NT2/D1 (cell line): ENCODE measurements at regions not wholly inside any gene's neighbourhood (a gene's known extent, or its start where the extent isn't known, plus 50 kb on each side); places are given as distances from the start of the nearest gene placed in this dataset.
"Not testable (repeated sequence)": the region's sequence is repeated elsewhere in the genome, so short reads cannot be mapped to it uniquely, and the experiment has no call there.

ENCODE experiments used
- DNase-seq: peaks from one replicate; pipeline ENCODE4 v3.0.0-alpha.2; 2011; ENCODE audit warnings: low read depth, low spot score
- H3K27me3 ChIP-seq: 2 replicates; pipeline ENCODE4 v1.6.0; 2011; ENCODE audit warnings: mild to moderate bottlenecking; ENCODE audit not compliant: insufficient read length, insufficient read depth
- H3K36me3 ChIP-seq: 2 replicates; pipeline ENCODE4 v1.6.1; 2011; ENCODE audit warnings: mild to moderate bottlenecking, low read length, mixed read lengths; ENCODE audit not compliant: insufficient read depth, insufficient read length
- H3K4me1 ChIP-seq: 2 replicates; pipeline ENCODE4 v1.5.1; 2011; ENCODE audit not compliant: insufficient read depth, insufficient read length
- H3K4me3 ChIP-seq: 2 replicates; pipeline ENCODE4 v1.5.1; 2011; ENCODE audit warnings: low read depth; ENCODE audit not compliant: insufficient read length
- H3K9ac ChIP-seq: 2 replicates; pipeline ENCODE4 v1.6.0; 2011; ENCODE audit warnings: low read depth; ENCODE audit not compliant: insufficient read length
- H3K9me3 ChIP-seq: 2 replicates; pipeline ENCODE4 v1.5.1; 2011; ENCODE audit warnings: mild to moderate bottlenecking, low read length; ENCODE audit not compliant: insufficient read depth
- SUZ12 ChIP-seq: IDR thresholded peaks from 2 replicates; pipeline ENCODE4 v1.6.1; 2011; ENCODE audit not compliant: insufficient read length, insufficient read depth; ENCODE audit errors: extremely low read depth
- YY1 ChIP-seq: IDR thresholded peaks from 2 replicates; pipeline ENCODE4 v1.6.1; 2011; ENCODE audit not compliant: insufficient read length, insufficient read depth
- ZNF274 ChIP-seq: IDR thresholded peaks from 2 replicates; pipeline ENCODE4 v1.6.1; 2011; ENCODE audit warnings: mild to moderate bottlenecking, low read depth, low read length

GRCh38 chr18:14997357-14997756 lies 249.4 kb downstream of the ANKRD30B start:
- no peaks in the 10 kb centered on the region for H3K27me3 ChIP-seq
- no peaks in the 10 kb centered on the region for H3K4me1 ChIP-seq
- no peaks in the 10 kb centered on the region for H3K9me3 ChIP-seq
- TF ChIP-seq ZNF274 = no peak
- TF ChIP-seq YY1 = no peak
- TF ChIP-seq SUZ12 = no peak
- H3K9ac ChIP-seq = no peak overlapping the region
- no peak overlapping the region for H3K4me3 ChIP-seq
- no peak for DNase-seq
- no peaks in the 10 kb centered on the region for H3K36me3 ChIP-seq

- DNase-seq, H3K9ac ChIP-seq, H3K4me3 ChIP-seq, H3K27me3 ChIP-seq, H3K9me3 ChIP-seq, H3K4me1 ChIP-seq, H3K36me3 ChIP-seq: not testable (repeated sequence)
Observed at GRCh38 chr18:14997899-14998298, 249.9 kb downstream of the ANKRD30B start.

- not testable (repeated sequence) for H3K4me1 ChIP-seq, H3K36me3 ChIP-seq, DNase-seq, H3K27me3 ChIP-seq, H3K4me3 ChIP-seq, H3K9me3 ChIP-seq, H3K9ac ChIP-seq
Observed at GRCh38 chr18:14998360-14999042, 250.5 kb downstream of the ANKRD30B start.

- H3K27me3 ChIP-seq = no peaks in the 10 kb centered on the region
- TF ChIP-seq YY1 (no peak), ZNF274 (no peak), SUZ12 (no peak)
- H3K9ac ChIP-seq = no peak overlapping the region
- no peaks in the 10 kb centered on the region for H3K9me3 ChIP-seq
- H3K36me3 ChIP-seq = no peaks in the 10 kb centered on the region
- no peaks in the 10 kb centered on the region for H3K4me1 ChIP-seq
- no peak overlapping the region for H3K4me3 ChIP-seq
- no peak for DNase-seq
Observed at GRCh38 chr18:14999085-14999975, 251.4 kb downstream of the ANKRD30B start.

- not testable (repeated sequence) for H3K36me3 ChIP-seq, H3K4me1 ChIP-seq, H3K4me3 ChIP-seq, H3K9me3 ChIP-seq, H3K27me3 ChIP-seq, H3K9ac ChIP-seq, DNase-seq
Observed at GRCh38 chr18:15000119-15001037, 252.4 kb downstream of the ANKRD30B start.

- H3K4me3 ChIP-seq, H3K9ac ChIP-seq, H3K9me3 ChIP-seq, H3K4me1 ChIP-seq, DNase-seq, H3K27me3 ChIP-seq, H3K36me3 ChIP-seq: not testable (repeated sequence)
Observed at GRCh38 chr18:15001038-15001794, 253.2 kb downstream of the ANKRD30B start.

GRCh38 chr18:15001795-15002107 lies 253.8 kb downstream of the ANKRD30B start:
- not testable (repeated sequence) for H3K9me3 ChIP-seq, H3K36me3 ChIP-seq, H3K4me3 ChIP-seq, DNase-seq, H3K9ac ChIP-seq, H3K4me1 ChIP-seq, H3K27me3 ChIP-seq

GRCh38 chr18:15002765-15003164 lies 254.8 kb downstream of the ANKRD30B start:
- not testable (repeated sequence) for DNase-seq, H3K4me1 ChIP-seq, H3K36me3 ChIP-seq, H3K9me3 ChIP-seq, H3K4me3 ChIP-seq, H3K9ac ChIP-seq, H3K27me3 ChIP-seq

- not testable (repeated sequence) for H3K4me3 ChIP-seq, DNase-seq, H3K27me3 ChIP-seq, H3K36me3 ChIP-seq, H3K9ac ChIP-seq, H3K9me3 ChIP-seq, H3K4me1 ChIP-seq
Observed at GRCh38 chr18:15003231-15003630, 255.3 kb downstream of the ANKRD30B start.

GRCh38 chr18:15003636-15004269 lies 255.8 kb downstream of the ANKRD30B start:
- not testable (repeated sequence) for H3K9me3 ChIP-seq, H3K36me3 ChIP-seq, H3K4me3 ChIP-seq, DNase-seq, H3K4me1 ChIP-seq, H3K27me3 ChIP-seq, H3K9ac ChIP-seq
